ENCODE measurements at regions not wholly inside any gene's neighbourhood (a gene's known extent, or its start where the extent isn't known, plus 50 kb on each side); places are given as distances from the start of the nearest gene placed in this dataset.

DNA sequence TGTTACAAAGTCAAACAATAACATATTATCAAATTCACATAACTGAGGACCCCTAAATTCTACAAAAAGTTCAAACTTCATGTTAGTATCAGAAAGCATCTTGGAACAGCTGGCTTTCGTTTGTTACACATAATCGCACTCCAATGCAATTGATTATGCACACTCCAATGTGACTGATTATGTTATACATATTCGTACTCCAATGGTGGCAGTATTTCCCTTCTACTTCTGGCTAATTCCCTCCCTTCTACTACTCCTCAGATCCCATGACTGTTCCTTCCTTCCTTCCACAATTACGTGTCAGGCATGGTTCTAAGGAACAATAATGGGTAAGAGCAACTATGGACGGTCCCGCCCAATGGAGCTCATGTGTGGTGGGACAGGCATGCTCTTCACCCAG lies 137.1 kb upstream of the CCDC150 start:
- TF ChIP-seq, protein P1, sequence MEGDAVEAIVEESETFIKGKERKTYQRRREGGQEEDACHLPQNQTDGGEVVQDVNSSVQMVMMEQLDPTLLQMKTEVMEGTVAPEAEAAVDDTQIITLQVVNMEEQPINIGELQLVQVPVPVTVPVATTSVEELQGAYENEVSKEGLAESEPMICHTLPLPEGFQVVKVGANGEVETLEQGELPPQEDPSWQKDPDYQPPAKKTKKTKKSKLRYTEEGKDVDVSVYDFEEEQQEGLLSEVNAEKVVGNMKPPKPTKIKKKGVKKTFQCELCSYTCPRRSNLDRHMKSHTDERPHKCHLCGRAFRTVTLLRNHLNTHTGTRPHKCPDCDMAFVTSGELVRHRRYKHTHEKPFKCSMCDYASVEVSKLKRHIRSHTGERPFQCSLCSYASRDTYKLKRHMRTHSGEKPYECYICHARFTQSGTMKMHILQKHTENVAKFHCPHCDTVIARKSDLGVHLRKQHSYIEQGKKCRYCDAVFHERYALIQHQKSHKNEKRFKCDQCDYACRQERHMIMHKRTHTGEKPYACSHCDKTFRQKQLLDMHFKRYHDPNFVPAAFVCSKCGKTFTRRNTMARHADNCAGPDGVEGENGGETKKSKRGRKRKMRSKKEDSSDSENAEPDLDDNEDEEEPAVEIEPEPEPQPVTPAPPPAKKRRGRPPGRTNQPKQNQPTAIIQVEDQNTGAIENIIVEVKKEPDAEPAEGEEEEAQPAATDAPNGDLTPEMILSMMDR (IDR thresholded peaks at IDR 0.05 in 4 of 5, conservative IDR thresholded peaks at IDR 0.05 in 1 of 5) = no peak
- no peak for TF ChIP-seq POLR2A (IDR thresholded peaks at IDR 0.05)

Measured in gastrocnemius medialis (tissue), 4 donors.